HCT116 (cell line): ENCODE measurements at regions not wholly inside any gene's neighbourhood (a gene's known extent, or its start where the extent isn't known, plus 50 kb on each side); places are given as distances from the start of the nearest gene placed in this dataset.

ENCODE experiments used
- ATAC-seq: fragments of 200-7000 bp; cut with Tn5 transposase; 2 replicates; pipeline ENCODE4 v1.9.1; 2020; ENCODE audit warnings: mild to moderate bottlenecking, moderate library complexity
- BruUV-seq: library from RNA; stranded (reverse); fragments of 400-500 nt; replicated peaks from 2 replicates; lab custom pipeline; 2021; lab: Mats Ljungman, UMichigan
- CTCF ChIA-PET: fragments of 300-600 bp; sonication (Branson Sonifier 250); formaldehyde crosslinking; loops from one replicate; lab custom pipeline; 2021; ENCODE audit warnings: antibody characterized with exemption; lab: Charles Lee
- POLR2A ChIA-PET: fragments of 300-600, 350-600 bp; sonication (Branson Sonifier 250); formaldehyde crosslinking; loops from one replicate; lab custom pipeline; 2021; ENCODE audit warnings: antibody characterized with exemption; lab: Charles Lee
- RAD21 ChIA-PET, 2 experiments: fragments of 300-600 bp; sonication (Branson Sonifier 250); formaldehyde crosslinking; loops; one replicate each; lab custom pipeline; 2023; ENCODE audit warnings: low total read pairs in 2 of 2; ENCODE audit not compliant: uncharacterized antibody in 2 of 2, unreplicated experiment in 2 of 2, low non-redundant PET in 1 of 2; lab: Charles Lee
- DNase-seq: peaks from one replicate; pipeline ENCODE4 v3.0.0-alpha.2; 2010; ENCODE audit warnings: low read depth, low spot score
- H2AFZ ChIP-seq: fragments of 200-600 bp; shearing (Covaris generic), sonication (generic); 2 replicates; pipeline ENCODE4 v1.6.1; 2017; ENCODE audit warnings: low read depth, mixed run types, mixed read lengths, antibody characterized with exemption, low read length; ENCODE audit not compliant: poor library complexity, severe bottlenecking
- H3K27ac ChIP-seq: 2 replicates; pipeline ENCODE4 v1.5.1; 2012; ENCODE audit warnings: low read depth, low read length
- H3K27me3 ChIP-seq: fragments of 200-600 bp; sonication (generic); 2 replicates; pipeline ENCODE4 v1.6.1; 2016; ENCODE audit warnings: mixed run types, low read length, mixed read lengths; ENCODE audit not compliant: insufficient read depth
- H3K36me3 ChIP-seq, 2 experiments: fragments of 200-500 bp in 1 of 2; fragments of 200-600 bp in 1 of 2; sonication (Bioruptor generic) in 1 of 2; sonication (generic) in 1 of 2; 2 replicates each; pipeline versions ENCODE4 v1.5.1 to v1.6.1; 2014 to 2016; ENCODE audit warnings: low read length in 2 of 2, inconsistent platforms in 1 of 2, mixed read lengths in 1 of 2, mixed run types in 1 of 2; ENCODE audit not compliant: insufficient read depth in 2 of 2, control insufficient read depth in 1 of 2
- H3K4me1 ChIP-seq, 2 experiments: fragments of 200-600 bp in 1 of 2; sonication (generic) in 1 of 2; 2 replicates each; pipeline versions ENCODE4 v1.5.1 to v1.6.1; 2012 to 2017; ENCODE audit warnings: low read length in 2 of 2, inconsistent platforms in 1 of 2, mild to moderate bottlenecking in 1 of 2, mixed read lengths in 1 of 2, mixed run types in 1 of 2, moderate library complexity in 1 of 2; ENCODE audit not compliant: insufficient read depth in 2 of 2, control insufficient read depth in 1 of 2
- H3K4me2 ChIP-seq: fragments of 200-600 bp; sonication (generic); 2 replicates; pipeline ENCODE4 v1.6.1; 2017; ENCODE audit warnings: mixed run types, low read length, mixed read lengths
- H3K4me3 ChIP-seq, 2 experiments: fragments of 200-600 bp in 1 of 2; sonication (generic) in 1 of 2; replicated peaks in 1 of 2; 2 replicates each; pipeline ENCODE4 v1.5.1; 2011 to 2016; ENCODE audit warnings: low read length in 2 of 2, control low read depth in 1 of 2, low read depth in 1 of 2, mild to moderate bottlenecking in 1 of 2, mixed read lengths in 1 of 2, mixed run types in 1 of 2
- H3K79me2 ChIP-seq: fragments of 200-600 bp; sonication (generic); 2 replicates; pipeline ENCODE4 v1.6.1; 2017; ENCODE audit warnings: mild to moderate bottlenecking, mixed run types, low read length, moderate library complexity, mixed read lengths; ENCODE audit not compliant: insufficient read depth
- H3K9ac ChIP-seq: fragments of 200-600 bp; sonication (generic); 2 replicates; pipeline ENCODE4 v1.6.1; 2016; ENCODE audit warnings: low read length, mixed read lengths
- H3K9me2 ChIP-seq: fragments of 200-600 bp; sonication (generic), shearing (Covaris generic); 2 replicates; pipeline ENCODE4 v1.6.1; 2017; ENCODE audit warnings: mixed run types, mild to moderate bottlenecking, moderate library complexity; ENCODE audit not compliant: insufficient read depth
- H3K9me3 ChIP-seq, 2 experiments: fragments of 200-500 bp in 1 of 2; fragments of 200-600 bp in 1 of 2; sonication (Bioruptor generic) in 1 of 2; sonication (generic) in 1 of 2; 2 replicates each; pipeline ENCODE4 v1.6.1; 2014 to 2017; ENCODE audit warnings: low read length in 2 of 2, mixed read lengths in 2 of 2, inconsistent platforms in 1 of 2, low read depth in 1 of 2, mild to moderate bottlenecking in 1 of 2, mixed run types in 1 of 2, moderate library complexity in 1 of 2; ENCODE audit not compliant: control insufficient read depth in 1 of 2, insufficient read depth in 1 of 2
- H4K20me1 ChIP-seq: fragments of 200-600 bp; sonication (generic), shearing (Covaris generic); 2 replicates; pipeline ENCODE4 v1.6.1; 2017; ENCODE audit warnings: mixed run types, mild to moderate bottlenecking, moderate library complexity; ENCODE audit not compliant: insufficient read depth
- CBX3 ChIP-seq: IDR thresholded peaks from 2 replicates; pipeline ENCODE4 v1.6.1; 2012; ENCODE audit warnings: low read depth
- CEBPB ChIP-seq: IDR thresholded peaks from 2 replicates; pipeline ENCODE4 v1.6.1; 2012; ENCODE audit warnings: low read depth
- CTCF ChIP-seq, 3 experiments: fragments of 200-600 bp in 1 of 3; sonication (generic) in 1 of 3; IDR thresholded peaks in 2 of 3; conservative IDR thresholded peaks in 1 of 3; 2 replicates each; pipeline ENCODE4 v1.5.1; 2012 to 2017; ENCODE audit warnings: low read depth in 2 of 3, low read length in 2 of 3, antibody characterized with exemption in 1 of 3, borderline replicate concordance in 1 of 3, control low read depth in 1 of 3, mild to moderate bottlenecking in 1 of 3, mixed read lengths in 1 of 3, mixed run types in 1 of 3, moderate library complexity in 1 of 3; ENCODE audit not compliant: insufficient read depth in 1 of 3
- EGR1 ChIP-seq: IDR thresholded peaks from 2 replicates; pipeline ENCODE4 v1.6.1; 2012; ENCODE audit warnings: low read depth
- ELF1 ChIP-seq: IDR thresholded peaks from 2 replicates; pipeline ENCODE4 v1.6.1; 2012; ENCODE audit warnings: low read depth, borderline replicate concordance
- EZH2 ChIP-seq: fragments of 200-600 bp; sonication (generic); IDR thresholded peaks from 2 replicates; pipeline ENCODE4 v1.6.1; 2017; ENCODE audit warnings: antibody characterized with exemption, mixed run types
- FOSL1 ChIP-seq: IDR thresholded peaks from 2 replicates; pipeline ENCODE4 v1.6.1; 2012; ENCODE audit warnings: low read depth
- JUND ChIP-seq: IDR thresholded peaks from 2 replicates; pipeline ENCODE4 v1.6.1; 2012
- POLR2A ChIP-seq: IDR thresholded peaks from 2 replicates; pipeline ENCODE4 v1.7.0; 2011; ENCODE audit warnings: borderline replicate concordance; ENCODE audit not compliant: insufficient read depth, insufficient read length; ENCODE audit errors: extremely low read depth
- POLR2AphosphoS5 ChIP-seq: IDR thresholded peaks from 2 replicates; pipeline ENCODE4 v1.6.1; 2011; ENCODE audit warnings: mild to moderate bottlenecking, low read depth, low read length, moderate library complexity
- RAD21 ChIP-seq: IDR thresholded peaks from 2 replicates; pipeline ENCODE4 v1.6.1; 2012; ENCODE audit warnings: low read depth, mild to moderate bottlenecking
- YY1 ChIP-seq: IDR thresholded peaks from 2 replicates; pipeline ENCODE4 v1.6.1; 2011; ENCODE audit warnings: low read length, low read depth, moderate library complexity, mild to moderate bottlenecking; ENCODE audit not compliant: insufficient replicate concordance; ENCODE audit errors: extremely low read depth
- ZBTB33 ChIP-seq: IDR thresholded peaks from 2 replicates; pipeline ENCODE4 v1.6.1; 2011; ENCODE audit warnings: mild to moderate bottlenecking, low read length, moderate library complexity; ENCODE audit not compliant: insufficient replicate concordance; ENCODE audit errors: extremely low read depth
- ZFX ChIP-seq: fragments of 450-650 bp; IDR thresholded peaks from 2 replicates; pipeline ENCODE4 v1.6.1; 2017
- intact Hi-C: fragments of 100-400 bp; cut with micrococcal nuclease; formaldehyde crosslinking; loops from 2 replicates; pipeline ENCODE4 v1.10.0; 2022
- TF ChIP-seq, protein P1 (sequence below): IDR thresholded peaks from 2 replicates; pipeline ENCODE4 v1.6.1; 2012
- TF ChIP-seq, protein P2 (sequence below): IDR thresholded peaks from 2 replicates; pipeline ENCODE4 v1.6.1; 2012

DNA sequence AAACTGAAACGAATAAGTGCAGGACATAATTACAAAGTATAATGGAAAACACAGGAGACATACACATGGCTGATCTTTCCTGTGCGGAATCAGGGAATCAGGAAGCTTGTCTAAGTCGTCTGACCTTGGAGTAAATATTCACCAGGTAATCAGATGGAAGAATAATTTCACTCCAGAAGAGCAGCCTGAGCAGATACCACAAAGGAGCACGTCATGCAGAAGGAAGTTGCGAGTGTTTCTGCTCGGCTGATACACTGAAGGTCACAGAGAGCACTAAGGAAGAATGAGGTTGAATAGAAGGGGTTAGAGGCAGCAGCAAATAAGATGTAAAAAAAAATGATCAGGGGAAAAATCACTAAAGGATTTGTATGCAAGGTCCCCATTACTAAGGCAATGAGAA, 122.3 kb upstream of the GPC6 start:
- no peak overlapping the region for H2AFZ ChIP-seq
- no peak overlapping the region for H3K4me2 ChIP-seq
- no peaks in the 10 kb centered on the region for H3K79me2 ChIP-seq
- no peak for ATAC-seq
- no peak overlapping the region for H3K27ac ChIP-seq
- no peaks in the 10 kb centered on the region for H3K9me2 ChIP-seq
- no peaks in the 10 kb centered on the region for H3K36me3 ChIP-seq
- no peak overlapping the region for H3K4me3 ChIP-seq
- H3K9ac ChIP-seq: no peak overlapping the region
- H4K20me1 ChIP-seq: no peaks in the 10 kb centered on the region
- RAD21 ChIA-PET: no interaction called here
- BruUV-seq: no TSS peak
- POLR2A ChIA-PET: no interaction called here
- DNase-seq: no peak
- no peaks in the 10 kb centered on the region for H3K4me1 ChIP-seq
- TF ChIP-seq FOSL1: no peak
- no peak for TF ChIP-seq ZFX
- TF ChIP-seq POLR2A: no peak
- TF ChIP-seq POLR2AphosphoS5: no peak
- no peak for TF ChIP-seq CEBPB
- no peak for TF ChIP-seq YY1
- no peak for TF ChIP-seq CBX3
- TF ChIP-seq EGR1: no peak
- TF ChIP-seq ZBTB33: no peak
- no peak for TF ChIP-seq EZH2
- no peak for TF ChIP-seq RAD21
- TF ChIP-seq ELF1: no peak
- TF ChIP-seq CTCF (IDR thresholded peaks at IDR 0.05 in 2 of 3, conservative IDR thresholded peaks at IDR 0.05 in 1 of 3; ENCODE audit: borderline replicate concordance in 1 of 3, insufficient read depth in 1 of 3, low read depth in 2 of 3, low read length in 2 of 3): no peak
- TF ChIP-seq, protein P1, sequence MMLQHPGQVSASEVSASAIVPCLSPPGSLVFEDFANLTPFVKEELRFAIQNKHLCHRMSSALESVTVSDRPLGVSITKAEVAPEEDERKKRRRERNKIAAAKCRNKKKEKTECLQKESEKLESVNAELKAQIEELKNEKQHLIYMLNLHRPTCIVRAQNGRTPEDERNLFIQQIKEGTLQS: no peak
- TF ChIP-seq JUND: no peak
- TF ChIP-seq, protein P2, sequence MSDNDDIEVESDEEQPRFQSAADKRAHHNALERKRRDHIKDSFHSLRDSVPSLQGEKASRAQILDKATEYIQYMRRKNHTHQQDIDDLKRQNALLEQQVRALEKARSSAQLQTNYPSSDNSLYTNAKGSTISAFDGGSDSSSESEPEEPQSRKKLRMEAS: no peak
- intact Hi-C loops: no loop called here
- CTCF ChIA-PET: no interaction called here
- no peaks in the 10 kb centered on the region for H3K27me3 ChIP-seq
- peaks cover 4 to 31% of the 10 kb centered on the region in 2 experiments; a peak in 2 of 4 replicates for H3K9me3 ChIP-seq
